HG03066 (cell line): ENCODE measurements at regions not wholly inside any gene's neighbourhood (a gene's known extent, or its start where the extent isn't known, plus 50 kb on each side); places are given as distances from the start of the nearest gene placed in this dataset.

Experiments used
- ATAC-seq: cut with Tn5 transposase; IDR thresholded peaks from one replicate; pipeline ENCODE4 v1.9.1; 2021; ENCODE audit warnings: low read depth; ENCODE audit not compliant: unreplicated experiment

- ATAC-seq = no peak
Observed at GRCh38 chr5:89042746-89043145, 159.8 kb upstream of the MEF2C start.

GRCh38 chr5:89041976-89042375 is 159.0 kb upstream of the MEF2C start:
- no peak for ATAC-seq

- ATAC-seq = no peak
Observed at GRCh38 chr5:89041249-89041779, 158.3 kb upstream of the MEF2C start.

- ATAC-seq = no peak
Observed at GRCh38 chr5:89036704-89037489, 153.9 kb upstream of the MEF2C start.

- ATAC-seq = no peak
Observed at GRCh38 chr5:89036166-89036565, 153.2 kb upstream of the MEF2C start.

- no peak for ATAC-seq
Observed at GRCh38 chr5:89034588-89034987, 151.6 kb upstream of the MEF2C start.

GRCh38 chr5:89030798-89031197 is 147.8 kb upstream of the MEF2C start:
- ATAC-seq = no peak

- no peak for ATAC-seq
Observed at GRCh38 chr5:89028595-89029285, 145.8 kb upstream of the MEF2C start.

- ATAC-seq = no peak
Observed at GRCh38 chr5:89024045-89024444, 141.1 kb upstream of the MEF2C start.

- ATAC-seq = no peak
Observed at GRCh38 chr5:89020926-89021610, 138.1 kb upstream of the MEF2C start.

- no peak for ATAC-seq
Observed at GRCh38 chr5:89016741-89017303, 133.8 kb upstream of the MEF2C start.

GRCh38 chr5:89015409-89015808 is 132.4 kb upstream of the MEF2C start:
- ATAC-seq = no peak

GRCh38 chr5:89011778-89012711 is 129.1 kb upstream of the MEF2C start:
- no peak for ATAC-seq

GRCh38 chr5:89010512-89010911 is 127.5 kb upstream of the MEF2C start:
- no peak for ATAC-seq

GRCh38 chr5:89008291-89008690 is 125.3 kb upstream of the MEF2C start:
- no peak for ATAC-seq

- ATAC-seq = no peak
Observed at GRCh38 chr5:89005990-89006389, 123.0 kb upstream of the MEF2C start.

- no peak for ATAC-seq
Observed at GRCh38 chr5:89004379-89004778, 121.4 kb upstream of the MEF2C start.

- ATAC-seq = no peak
Observed at GRCh38 chr5:89003563-89004036, 120.6 kb upstream of the MEF2C start.

- ATAC-seq = no peak
Observed at GRCh38 chr5:88999853-89000252, 116.9 kb upstream of the MEF2C start.

GRCh38 chr5:88997937-88998336 is 115.0 kb upstream of the MEF2C start:
- ATAC-seq = no peak
